ENCODE measurements at regions not wholly inside any gene's neighbourhood (a gene's known extent, or its start where the extent isn't known, plus 50 kb on each side); places are given as distances from the start of the nearest gene placed in this dataset.

DNA sequence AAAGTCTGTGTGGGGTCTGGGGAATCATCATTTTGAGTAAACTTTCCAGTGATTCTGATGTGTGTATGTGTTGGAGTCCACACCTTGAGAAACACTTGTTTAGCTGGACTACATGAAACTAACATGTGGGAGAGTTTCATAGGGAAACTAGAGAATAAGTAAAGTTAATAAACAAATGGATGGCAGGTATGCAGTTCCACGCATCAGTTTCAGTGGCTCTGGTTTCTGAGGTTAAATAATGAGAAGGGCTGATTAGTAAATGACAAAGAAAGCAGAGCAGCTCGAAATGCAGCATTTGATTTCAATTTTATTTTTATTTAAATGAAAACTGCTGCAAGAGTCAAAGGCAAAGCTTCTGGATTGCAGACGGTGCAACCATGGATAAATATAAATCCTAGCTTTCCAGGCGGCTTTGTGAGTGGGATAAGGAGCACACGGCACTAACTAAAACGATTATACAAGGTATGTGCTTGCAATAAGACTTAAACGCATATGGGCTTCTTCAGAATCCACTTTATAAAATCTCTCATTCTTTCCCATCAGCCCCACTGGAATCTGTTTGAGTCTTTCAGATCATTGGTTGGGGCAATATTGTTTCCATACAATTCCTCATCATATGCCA is 310.7 kb downstream of the PLPP3 start:
- Histone ChIP-seq H3K4me3 (no peak overlapping the region), H3K9me3 (ENCODE audit: insufficient read depth, low read depth) (no peaks in the 10 kb centered on the region), H2AFZ (no peak overlapping the region), H3K79me2 (ENCODE audit: low read depth) (no peaks in the 10 kb centered on the region), H3K4me2 (no peak overlapping the region), H3K9me2 (ENCODE audit: insufficient read depth) (no peaks in the 10 kb centered on the region), H3K27ac (no peak overlapping the region), H3K36me3 (ENCODE audit: low read depth) (no peaks in the 10 kb centered on the region), H4K20me1 (ENCODE audit: insufficient read depth) (no peaks in the 10 kb centered on the region), H3K4me1 (replicated peaks; ENCODE audit: insufficient read depth) (no peaks in the 10 kb centered on the region), H3F3A (ENCODE audit: insufficient read depth, low read depth) (no peaks in the 10 kb centered on the region), H3K27me3 (ENCODE audit: insufficient read depth, low read depth) (no peaks in the 10 kb centered on the region)
- intact Hi-C loops (cut with micrococcal nuclease; ENCODE audit: unreplicated experiment): no loop called here
- TF ChIP-seq, protein P1, sequence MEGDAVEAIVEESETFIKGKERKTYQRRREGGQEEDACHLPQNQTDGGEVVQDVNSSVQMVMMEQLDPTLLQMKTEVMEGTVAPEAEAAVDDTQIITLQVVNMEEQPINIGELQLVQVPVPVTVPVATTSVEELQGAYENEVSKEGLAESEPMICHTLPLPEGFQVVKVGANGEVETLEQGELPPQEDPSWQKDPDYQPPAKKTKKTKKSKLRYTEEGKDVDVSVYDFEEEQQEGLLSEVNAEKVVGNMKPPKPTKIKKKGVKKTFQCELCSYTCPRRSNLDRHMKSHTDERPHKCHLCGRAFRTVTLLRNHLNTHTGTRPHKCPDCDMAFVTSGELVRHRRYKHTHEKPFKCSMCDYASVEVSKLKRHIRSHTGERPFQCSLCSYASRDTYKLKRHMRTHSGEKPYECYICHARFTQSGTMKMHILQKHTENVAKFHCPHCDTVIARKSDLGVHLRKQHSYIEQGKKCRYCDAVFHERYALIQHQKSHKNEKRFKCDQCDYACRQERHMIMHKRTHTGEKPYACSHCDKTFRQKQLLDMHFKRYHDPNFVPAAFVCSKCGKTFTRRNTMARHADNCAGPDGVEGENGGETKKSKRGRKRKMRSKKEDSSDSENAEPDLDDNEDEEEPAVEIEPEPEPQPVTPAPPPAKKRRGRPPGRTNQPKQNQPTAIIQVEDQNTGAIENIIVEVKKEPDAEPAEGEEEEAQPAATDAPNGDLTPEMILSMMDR (conservative IDR thresholded peaks at IDR 0.05): no peak
- no peak for TF ChIP-seq EZH2 (IDR thresholded peaks at IDR 0.05; ENCODE audit: low read depth)
- DNase-seq: no peak
- POLR2A ChIA-PET (ENCODE audit: unreplicated experiment): no interaction called here
- BruUV-seq (replicated peaks): no TSS peak
- CTCF ChIA-PET: no interaction called here

DNA sequence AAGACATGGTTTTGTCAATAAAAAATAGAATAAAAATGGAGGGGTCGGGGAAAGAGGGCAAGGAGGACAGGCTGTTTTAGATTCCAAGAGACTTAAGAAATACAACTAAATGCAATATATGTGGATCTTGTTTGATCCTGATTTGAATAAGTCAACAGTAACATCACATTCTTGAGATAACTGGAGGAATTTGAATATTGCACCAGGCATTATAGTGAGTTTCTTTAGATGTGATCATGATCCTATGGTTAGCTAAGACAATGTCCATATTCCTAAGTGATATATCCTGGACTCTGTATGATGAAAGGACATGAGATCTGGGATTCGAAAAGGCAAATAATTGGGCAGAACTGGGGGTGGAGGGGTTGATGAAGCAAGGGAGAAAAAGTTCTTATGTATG is 311.8 kb downstream of the PLPP3 start:
- BruUV-seq (replicated peaks): no TSS peak
- no peak overlapping the region for H3K27ac ChIP-seq
- no peak for DNase-seq
- H2AFZ ChIP-seq: no peak overlapping the region
- H3K4me1 ChIP-seq (replicated peaks; ENCODE audit: insufficient read depth): no peaks in the 10 kb centered on the region
- no peaks in the 10 kb centered on the region for H3K9me2 ChIP-seq (ENCODE audit: insufficient read depth)
- H3K79me2 ChIP-seq (ENCODE audit: low read depth): no peaks in the 10 kb centered on the region
- no peaks in the 10 kb centered on the region for H3F3A ChIP-seq (ENCODE audit: insufficient read depth, low read depth)
- no peaks in the 10 kb centered on the region for H3K36me3 ChIP-seq (ENCODE audit: low read depth)
- no peaks in the 10 kb centered on the region for H4K20me1 ChIP-seq (ENCODE audit: insufficient read depth)
- H3K9me3 ChIP-seq (ENCODE audit: insufficient read depth, low read depth): no peaks in the 10 kb centered on the region
- TF ChIP-seq, protein P1 (conservative IDR thresholded peaks at IDR 0.05): no peak
- TF ChIP-seq EZH2 (IDR thresholded peaks at IDR 0.05; ENCODE audit: low read depth): no peak
- intact Hi-C loops (cut with micrococcal nuclease; ENCODE audit: unreplicated experiment): no loop called here
- no peaks in the 10 kb centered on the region for H3K27me3 ChIP-seq (ENCODE audit: insufficient read depth, low read depth)
- no peak overlapping the region for H3K4me3 ChIP-seq
- POLR2A ChIA-PET (ENCODE audit: unreplicated experiment): no interaction called here
- no peak overlapping the region for H3K4me2 ChIP-seq
- CTCF ChIA-PET: no interaction called here

DNA sequence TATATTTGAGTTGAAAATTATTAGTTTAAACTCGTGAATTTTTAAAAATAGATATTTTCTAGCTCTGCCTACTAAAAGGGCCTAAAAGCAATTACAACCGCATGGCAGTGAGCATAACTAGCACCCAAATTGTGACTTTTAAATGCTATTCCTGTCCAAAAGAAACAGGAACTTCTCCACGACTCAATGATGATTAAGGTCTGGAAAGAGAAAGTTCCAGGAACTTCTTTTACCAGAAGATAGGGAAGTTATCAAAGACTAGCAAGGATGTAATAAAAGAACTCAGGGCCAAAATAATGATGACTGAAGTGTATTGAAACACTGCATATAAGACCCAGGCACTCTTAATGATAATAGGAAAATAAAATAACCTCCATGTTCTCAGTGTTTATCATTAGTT is 313.0 kb downstream of the PLPP3 start:
- TF ChIP-seq EZH2 (IDR thresholded peaks at IDR 0.05; ENCODE audit: low read depth): no peak
- TF ChIP-seq, protein P1 (conservative IDR thresholded peaks at IDR 0.05): no peak
- Histone ChIP-seq H3K9me3 (ENCODE audit: insufficient read depth, low read depth) (no peaks in the 10 kb centered on the region), H3K4me2 (no peak overlapping the region), H3K4me3 (no peak overlapping the region), H3K9me2 (ENCODE audit: insufficient read depth) (no peaks in the 10 kb centered on the region), H3K27ac (no peak overlapping the region), H3K4me1 (replicated peaks; ENCODE audit: insufficient read depth) (no peaks in the 10 kb centered on the region), H3F3A (ENCODE audit: insufficient read depth, low read depth) (no peaks in the 10 kb centered on the region), H2AFZ (no peak overlapping the region), H3K79me2 (ENCODE audit: low read depth) (no peaks in the 10 kb centered on the region), H4K20me1 (ENCODE audit: insufficient read depth) (no peaks in the 10 kb centered on the region), H3K36me3 (ENCODE audit: low read depth) (no peaks in the 10 kb centered on the region), H3K27me3 (ENCODE audit: insufficient read depth, low read depth) (no peaks in the 10 kb centered on the region)
- DNase-seq: no peak
- ChIA-PET POLR2A (ENCODE audit: unreplicated experiment) (no interaction called here), CTCF (no interaction called here)
- BruUV-seq (replicated peaks): no TSS peak
- intact Hi-C loops (cut with micrococcal nuclease; ENCODE audit: unreplicated experiment): no loop called here
